ENCODE measurements at regions not wholly inside any gene's neighbourhood (a gene's known extent, or its start where the extent isn't known, plus 50 kb on each side); places are given as distances from the start of the nearest gene placed in this dataset.

GRCh38 chr16:65224994-65225393 is 103.1 kb upstream of the CDH11 start:
- no peak for DNase-seq

GRCh38 chr16:65224471-65224870 is 102.6 kb upstream of the CDH11 start:
- DNase-seq, result no peak

GRCh38 chr16:65223335-65223734 is 101.5 kb upstream of the CDH11 start:
- no peak for DNase-seq

- no peak for DNase-seq
Observed at GRCh38 chr16:65222536-65222935, 100.7 kb upstream of the CDH11 start.

- DNase-seq, result no peak
Observed at GRCh38 chr16:65222049-65222448, 100.2 kb upstream of the CDH11 start.

- DNase-seq, result no peak
Observed at GRCh38 chr16:65219786-65220185, 97.9 kb upstream of the CDH11 start.

- DNase-seq, result no peak
Observed at GRCh38 chr16:65218348-65218747, 96.5 kb upstream of the CDH11 start.

- no peak for DNase-seq
Observed at GRCh38 chr16:65213866-65214595, 92.2 kb upstream of the CDH11 start.

- DNase-seq, result no peak
Observed at GRCh38 chr16:65212791-65213190, 90.9 kb upstream of the CDH11 start.

GRCh38 chr16:65212240-65212639 is 90.4 kb upstream of the CDH11 start:
- no peak for DNase-seq

- no peak for DNase-seq
Observed at GRCh38 chr16:65202461-65202860, 80.6 kb upstream of the CDH11 start.

- DNase-seq, result no peak
Observed at GRCh38 chr16:65201511-65201910, 79.6 kb upstream of the CDH11 start.

GRCh38 chr16:65200857-65201256 is 79.0 kb upstream of the CDH11 start:
- DNase-seq, result no peak

- DNase-seq, result no peak
Observed at GRCh38 chr16:65200156-65200773, 78.4 kb upstream of the CDH11 start.

- DNase-seq, result no peak
Observed at GRCh38 chr16:65196420-65197075, 74.7 kb upstream of the CDH11 start.

GRCh38 chr16:65195998-65196397 is 74.1 kb upstream of the CDH11 start:
- DNase-seq, result no peak

- DNase-seq, result no peak
Observed at GRCh38 chr16:65185241-65185778, 63.4 kb upstream of the CDH11 start.

- DNase-seq, result no peak
Observed at GRCh38 chr16:65181071-65181561, 59.3 kb upstream of the CDH11 start.

- no peak for DNase-seq
Observed at GRCh38 chr16:65178151-65178550, 56.3 kb upstream of the CDH11 start.

- no peak for DNase-seq
Observed at GRCh38 chr16:65176603-65177002, 54.7 kb upstream of the CDH11 start.

GRCh38 chr16:65172356-65172755 is 50.5 kb upstream of the CDH11 start:
- no peak for DNase-seq
